ENCODE measurements at regions not wholly inside any gene's neighbourhood (a gene's known extent, or its start where the extent isn't known, plus 50 kb on each side); places are given as distances from the start of the nearest gene placed in this dataset.

- TF ChIP-seq CHD7 (IDR thresholded peaks at IDR 0.05; ENCODE audit: insufficient replicate concordance, low read length) (no peak), CTCF (IDR thresholded peaks at IDR 0.05; ENCODE audit: control extremely low read depth in 1 of 3, insufficient read depth in 1 of 3, low read depth in 1 of 3, low read length in 3 of 3) (no peak), SIRT6 (IDR thresholded peaks at IDR 0.05; ENCODE audit: low read length) (no peak), TBP (IDR thresholded peaks at IDR 0.05; ENCODE audit: low read depth, low read length) (no peak)
Measured at GRCh38 chr9:569296-569695, 272.2 kb upstream of the DMRT1 start (continued).

Data from H1 (cell line).